ENCODE measurements at regions not wholly inside any gene's neighbourhood (a gene's known extent, or its start where the extent isn't known, plus 50 kb on each side); places are given as distances from the start of the nearest gene placed in this dataset.

GRCh38 chr6:154649721-154650120 lies 83.5 kb upstream of the SCAF8 start:
- no peaks in the 10 kb centered on the region for H3K9me3 ChIP-seq
- H4K20me1 ChIP-seq (ENCODE audit: insufficient read depth): no peaks in the 10 kb centered on the region
- 83% methylated on average over 5 of the region's 5 CpGs for WGBS (ENCODE audit: low lambda C conversion rate)
- DNase-seq: no peak
- no peak overlapping the region for H3K27ac ChIP-seq (ENCODE audit: low read depth in 2 of 2, low read length in 1 of 2)
- no peak overlapping the region for H3K4me3 ChIP-seq (ENCODE audit: low read depth in 2 of 2, low read length in 1 of 2)
- H3K79me2 ChIP-seq (ENCODE audit: insufficient read depth): no peaks in the 10 kb centered on the region
- H3F3A ChIP-seq (replicated peaks; ENCODE audit: insufficient read depth): peaks cover 6% of the 10 kb centered on the region
- no peaks in the 10 kb centered on the region for H3K36me3 ChIP-seq (replicated peaks in 1 of 2; ENCODE audit: control insufficient read depth in 1 of 2, insufficient read depth in 2 of 2, low read length in 1 of 2)
- H3K9me2 ChIP-seq: no peaks in the 10 kb centered on the region
- no peaks in the 10 kb centered on the region; a peak in 1 of 4 replicates for H3K4me1 ChIP-seq (ENCODE audit: control insufficient read depth in 1 of 2, insufficient read depth in 2 of 2, low read depth in 1 of 2, low read length in 1 of 2)
- H3K4me2 ChIP-seq: no peak overlapping the region
- TF ChIP-seq ZBTB33 (IDR thresholded peaks at IDR 0.05; ENCODE audit: borderline replicate concordance, low read depth) (no peak), POLR2AphosphoS5 (IDR thresholded peaks at IDR 0.05; ENCODE audit: low read depth, low read length) (no peak), MAX (IDR thresholded peaks at IDR 0.05; ENCODE audit: low read depth) (no peak), ELF1 (IDR thresholded peaks at IDR 0.05) (no peak), RXRA (IDR thresholded peaks at IDR 0.05; ENCODE audit: borderline replicate concordance, low read depth) (no peak), TAF1 (IDR thresholded peaks at IDR 0.05; ENCODE audit: borderline replicate concordance, low read depth, low read length) (no peak)
- no peaks in the 10 kb centered on the region for H3K27me3 ChIP-seq (ENCODE audit: insufficient read depth)
- no peak overlapping the region for H2AFZ ChIP-seq (ENCODE audit: low read depth)
- POLR2A ChIA-PET: no interaction called here
- H3K9ac ChIP-seq: no peak overlapping the region
- CTCF ChIA-PET: interaction anchor here (1.5 kb wide), 1 partner anchor 26 kb away, joined by 5 read pairs; no protein-coding TSS in a partner anchor

GRCh38 chr6:154650351-154650750 lies 82.9 kb upstream of the SCAF8 start:
- Histone ChIP-seq H3K36me3 (replicated peaks in 1 of 2; ENCODE audit: control insufficient read depth in 1 of 2, insufficient read depth in 2 of 2, low read length in 1 of 2) (no peaks in the 10 kb centered on the region), H3K79me2 (ENCODE audit: insufficient read depth) (no peaks in the 10 kb centered on the region), H2AFZ (ENCODE audit: low read depth) (no peak overlapping the region), H3K9ac (no peak overlapping the region), H4K20me1 (ENCODE audit: insufficient read depth) (no peaks in the 10 kb centered on the region), H3K27ac (ENCODE audit: low read depth in 2 of 2, low read length in 1 of 2) (no peak overlapping the region), H3K9me2 (no peaks in the 10 kb centered on the region), H3K9me3 (no peaks in the 10 kb centered on the region), H3K4me2 (no peak overlapping the region), H3K4me1 (ENCODE audit: control insufficient read depth in 1 of 2, insufficient read depth in 2 of 2, low read depth in 1 of 2, low read length in 1 of 2) (no peaks in the 10 kb centered on the region; a peak in 1 of 4 replicates), H3K27me3 (ENCODE audit: insufficient read depth) (no peaks in the 10 kb centered on the region), H3F3A (replicated peaks; ENCODE audit: insufficient read depth) (peaks cover 6% of the 10 kb centered on the region), H3K4me3 (ENCODE audit: low read depth in 2 of 2, low read length in 1 of 2) (no peak overlapping the region)
- ChIA-PET POLR2A (no interaction called here), CTCF (interaction anchor here (1.5 kb wide), 1 partner anchor 25 kb away, joined by 5 read pairs; no protein-coding TSS in a partner anchor)
- no peak for TF ChIP-seq IRF3 (IDR thresholded peaks at IDR 0.05; ENCODE audit: low read depth, low read length)
- TF ChIP-seq ZBTB33 (IDR thresholded peaks at IDR 0.05; ENCODE audit: borderline replicate concordance, low read depth): no peak
- no peak for TF ChIP-seq USF1 (IDR thresholded peaks at IDR 0.05; ENCODE audit: borderline replicate concordance, low read depth)
- TF ChIP-seq JUND (IDR thresholded peaks at IDR 0.05): no peak
- no peak for TF ChIP-seq FOXM1 (IDR thresholded peaks at IDR 0.05; ENCODE audit: low read depth)
- TF ChIP-seq TCF12 (IDR thresholded peaks at IDR 0.05): no peak
- no peak for TF ChIP-seq RCOR1 (IDR thresholded peaks at IDR 0.05; ENCODE audit: low read length)
- no peak for TF ChIP-seq MAX (IDR thresholded peaks at IDR 0.05; ENCODE audit: low read depth)
- no peak for TF ChIP-seq RAD21 (IDR thresholded peaks at IDR 0.05; ENCODE audit: low read length)
- 76% methylated on average over 2 of the region's 2 CpGs for WGBS (ENCODE audit: low lambda C conversion rate)
- DNase-seq: no peak
